ENCODE measurements at regions not wholly inside any gene's neighbourhood (a gene's known extent, or its start where the extent isn't known, plus 50 kb on each side); places are given as distances from the start of the nearest gene placed in this dataset.
A peak's percentile ranks its signal among the peaks of the same experiment; 100 is the strongest.
"Not testable (repeated sequence)": the region's sequence is repeated elsewhere in the genome, so short reads cannot be mapped to it uniquely, and the experiment has no call there.

- no peak for DNase-seq (ENCODE audit: low spot score)
These were observed 176.6 kb downstream of the ALG10 start for GRCh38 chr12:34198924-34199323.

GRCh38 chr12:34203866-34204620 is 181.7 kb downstream of the ALG10 start:
- DNase-seq (ENCODE audit: low spot score), result no peak

GRCh38 chr12:34204830-34205285 is 182.6 kb downstream of the ALG10 start:
- DNase-seq (ENCODE audit: low spot score), result no peak

GRCh38 chr12:34205401-34205800 is 183.1 kb downstream of the ALG10 start:
- no peak for DNase-seq (ENCODE audit: low spot score)

- no peak for DNase-seq (ENCODE audit: low spot score)
These were observed 183.9 kb downstream of the ALG10 start for GRCh38 chr12:34206061-34206785.

- DNase-seq (ENCODE audit: low spot score), result no peak
These were observed 185.6 kb downstream of the ALG10 start for GRCh38 chr12:34207858-34208257.

- no peak for DNase-seq (ENCODE audit: low spot score)
These were observed 186.3 kb downstream of the ALG10 start for GRCh38 chr12:34208331-34209258.

GRCh38 chr12:34209259-34209835 is 187.1 kb downstream of the ALG10 start:
- DNase-seq (ENCODE audit: low spot score), result no peak

GRCh38 chr12:34210183-34210582 is 187.9 kb downstream of the ALG10 start:
- DNase-seq (ENCODE audit: low spot score), result no peak

GRCh38 chr12:34210689-34211530 is 188.6 kb downstream of the ALG10 start:
- no peak for DNase-seq (ENCODE audit: low spot score)

GRCh38 chr12:34212651-34213050 is 190.4 kb downstream of the ALG10 start:
- DNase-seq (ENCODE audit: low spot score), result no peak

GRCh38 chr12:34214011-34214410 is 191.7 kb downstream of the ALG10 start:
- DNase-seq (ENCODE audit: low spot score), result no peak

- DNase-seq (ENCODE audit: low spot score), result no peak
These were observed 193.1 kb downstream of the ALG10 start for GRCh38 chr12:34215213-34215892.

- DNase-seq (ENCODE audit: low spot score), result no peak
These were observed 193.6 kb downstream of the ALG10 start for GRCh38 chr12:34215893-34216285.

GRCh38 chr12:34217660-34218059 is 195.4 kb downstream of the ALG10 start:
- DNase-seq (ENCODE audit: low spot score), result no peak

- DNase-seq (ENCODE audit: low spot score), result peak; percentile 46
These were observed 196.1 kb downstream of the ALG10 start for GRCh38 chr12:34218193-34219045.

- no peak for DNase-seq (ENCODE audit: low spot score)
These were observed 196.9 kb downstream of the ALG10 start for GRCh38 chr12:34219046-34219770.

GRCh38 chr12:34220079-34220478 is 197.8 kb downstream of the ALG10 start:
- not testable (repeated sequence) for DNase-seq (ENCODE audit: low spot score)

- no peak for DNase-seq (ENCODE audit: low spot score)
These were observed 201.3 kb downstream of the ALG10 start for GRCh38 chr12:34223640-34224039.
